ENCODE measurements at regions not wholly inside any gene's neighbourhood (a gene's known extent, or its start where the extent isn't known, plus 50 kb on each side); places are given as distances from the start of the nearest gene placed in this dataset.

DNA sequence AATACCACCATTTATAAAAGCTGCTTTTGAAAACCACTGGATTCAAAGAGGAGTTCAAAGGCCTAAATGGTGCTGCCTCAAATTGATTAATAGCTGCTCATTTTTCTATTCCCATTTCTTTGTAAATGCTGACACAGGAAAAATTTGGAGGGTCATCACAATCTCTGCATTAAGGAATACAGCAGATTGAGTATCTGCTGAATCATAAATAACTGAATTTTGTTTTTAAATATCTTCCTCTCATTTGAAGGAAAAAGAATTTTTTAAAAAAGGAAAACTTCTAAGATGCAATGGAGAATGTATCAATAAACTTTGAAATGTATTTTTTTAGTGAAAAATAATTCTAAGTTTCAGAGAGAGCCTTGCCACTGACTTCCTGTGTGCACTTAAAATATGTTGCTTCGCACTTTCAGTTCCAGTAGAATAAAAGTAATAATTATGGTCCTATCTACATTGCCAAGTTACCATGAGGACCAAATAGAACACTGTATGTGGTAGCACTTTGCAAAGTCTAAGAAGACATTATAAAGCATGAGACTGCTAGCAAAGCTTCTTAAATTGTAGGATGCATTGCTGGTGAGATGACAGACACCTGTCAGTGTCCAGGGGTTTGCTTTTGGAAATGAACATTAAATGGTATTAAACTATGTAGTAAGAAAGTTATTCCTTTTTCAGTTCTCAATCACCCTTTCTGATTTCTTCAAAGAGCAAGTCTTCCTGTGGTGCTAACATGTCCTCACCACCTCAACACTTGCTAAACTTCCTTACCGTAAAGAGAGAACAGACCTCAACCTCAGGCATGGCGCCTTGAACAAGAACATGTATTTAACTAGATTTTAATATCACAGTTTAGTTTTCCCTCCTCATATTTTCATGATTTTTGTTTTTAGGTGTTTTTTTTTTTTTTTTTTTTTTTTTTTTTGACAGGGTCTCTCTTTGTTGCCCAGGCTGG, 555.1 kb downstream of the EBF1 start:
- TF ChIP-seq CTCF (IDR thresholded peaks at IDR 0.05) (no peak), POLR2A (IDR thresholded peaks at IDR 0.05) (no peak)
- no peaks in the 10 kb centered on the region for H3K36me3 ChIP-seq (replicated peaks in 1 of 2)
- no peak overlapping the region for H3K27ac ChIP-seq

DNA sequence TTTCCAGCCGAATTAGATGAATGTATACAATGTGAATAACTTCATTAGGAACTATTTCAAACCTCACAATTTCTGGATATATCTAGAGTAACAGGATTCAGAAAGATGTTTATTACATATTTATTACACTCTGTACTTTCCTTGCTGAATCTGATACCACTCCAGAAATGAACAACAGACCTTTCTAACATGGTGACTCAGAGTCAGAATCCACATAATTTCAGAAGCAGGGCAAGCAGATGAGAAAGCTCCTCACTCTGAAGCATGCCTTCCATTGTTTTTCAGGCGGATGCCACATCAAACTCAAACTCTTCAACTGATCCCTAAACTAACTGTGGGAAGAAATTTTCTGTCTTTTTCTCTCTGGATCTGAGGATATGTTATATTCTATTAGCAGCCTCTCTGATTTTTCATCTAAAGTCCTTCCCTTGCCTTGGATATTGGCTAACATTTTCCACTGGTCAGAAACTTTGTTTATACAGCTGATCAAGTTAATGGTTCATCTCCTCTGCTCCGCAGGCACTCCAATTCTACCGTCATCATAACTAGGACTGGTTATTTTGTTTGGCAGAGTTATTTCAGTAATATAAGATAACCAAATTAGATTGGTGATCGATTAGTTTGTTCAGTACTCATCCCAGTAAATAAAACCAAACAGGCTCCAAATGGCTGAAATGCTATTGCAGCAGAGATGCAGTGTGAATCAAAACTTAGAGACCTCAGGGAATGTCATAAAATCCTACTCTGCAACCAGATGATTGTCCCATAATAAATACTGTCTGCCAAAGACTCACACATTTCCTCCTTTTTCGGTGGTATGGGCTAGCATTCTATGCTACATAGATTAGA, 556.0 kb downstream of the EBF1 start:
- no peak for DNase-seq
- H3K27ac ChIP-seq, result no peak overlapping the region

More for the DNA sequence above, 555.1 kb downstream of the EBF1 start:
- Histone ChIP-seq H3K9me3 (replicated peaks in 1 of 3) (no peaks in the 10 kb centered on the region), H3K27me3 (no peaks in the 10 kb centered on the region), H3K4me1 (replicated peaks in 1 of 2) (no peaks in the 10 kb centered on the region), H3K4me3 (no peak overlapping the region)
- WGBS, 4 donors, result 90 to 96% (median 95%) methylated on average over 3 of the region's 3 CpGs
- intact Hi-C loops (cut with DNase I), result no loop called here
- DNase-seq, result no peak

DNA sequence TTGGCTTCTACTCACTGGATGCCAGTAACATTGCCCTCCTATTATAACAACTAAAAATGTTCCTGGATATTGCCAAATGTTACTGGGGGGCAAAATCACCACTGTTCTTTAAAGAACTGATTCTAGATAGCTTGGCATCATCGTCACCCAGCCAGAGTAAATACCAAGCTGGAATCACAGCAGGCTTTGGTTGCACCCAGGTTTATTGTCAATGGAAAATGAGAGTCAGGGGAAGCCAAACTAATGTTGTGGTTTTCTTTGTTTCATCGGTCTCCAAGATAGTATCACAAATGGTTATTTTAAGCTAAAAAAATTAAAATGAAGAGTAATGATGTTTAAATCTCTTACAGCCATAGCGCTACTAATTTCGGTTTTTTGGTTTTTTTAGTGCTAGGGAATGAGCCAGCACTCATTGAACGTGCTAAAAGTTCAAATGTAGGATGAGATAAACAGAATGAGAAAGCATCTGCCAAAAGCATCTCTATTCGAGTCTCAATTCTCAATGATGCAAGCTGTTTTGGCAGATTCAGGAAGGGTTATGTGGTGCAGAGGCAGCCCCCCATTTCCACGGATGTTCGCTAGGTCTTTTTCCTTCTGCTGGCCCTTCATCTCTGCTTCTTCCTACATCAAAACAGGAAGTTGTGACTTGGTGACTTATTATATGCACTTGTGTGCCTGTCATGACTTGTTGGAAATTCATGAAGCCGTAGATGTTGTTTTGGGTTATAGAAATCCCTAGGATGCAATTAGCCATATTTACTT, 558.0 kb downstream of the EBF1 start:
- TF ChIP-seq POLR2A (IDR thresholded peaks at IDR 0.05) (no peak), CTCF (IDR thresholded peaks at IDR 0.05) (no peak)
- no peaks in the 10 kb centered on the region for H3K36me3 ChIP-seq (replicated peaks in 1 of 2)
- WGBS, 4 donors, result 70 to 82% (median 76%) methylated on average over 9 of the region's 9 CpGs
- intact Hi-C loops (cut with DNase I), result no loop called here
- no peak overlapping the region for H3K27ac ChIP-seq
- H3K9me3 ChIP-seq (replicated peaks in 1 of 3), result no peaks in the 10 kb centered on the region
- no peak for DNase-seq
- H3K27me3 ChIP-seq, result no peaks in the 10 kb centered on the region
- no peak overlapping the region for H3K4me3 ChIP-seq
- H3K4me1 ChIP-seq (replicated peaks in 1 of 2), result no peaks in the 10 kb centered on the region

More for the DNA sequence above, 556.0 kb downstream of the EBF1 start:
- 63 to 72% (median 70%) methylated on average over 6 of the region's 6 CpGs for WGBS, 4 donors
- H3K4me1 ChIP-seq (replicated peaks in 1 of 2), result no peaks in the 10 kb centered on the region
- no peaks in the 10 kb centered on the region for H3K27me3 ChIP-seq
- H3K36me3 ChIP-seq (replicated peaks in 1 of 2), result no peaks in the 10 kb centered on the region
- intact Hi-C loops (cut with DNase I), result no loop called here
- H3K4me3 ChIP-seq, result no peak overlapping the region
- TF ChIP-seq POLR2A (IDR thresholded peaks at IDR 0.05) (no peak), CTCF (IDR thresholded peaks at IDR 0.05) (no peak)
- no peaks in the 10 kb centered on the region for H3K9me3 ChIP-seq (replicated peaks in 1 of 3)

Data from adrenal gland (tissue), 9 donors.